ENCODE measurements at regions not wholly inside any gene's neighbourhood (a gene's known extent, or its start where the extent isn't known, plus 50 kb on each side); places are given as distances from the start of the nearest gene placed in this dataset.

- TF ChIP-seq EP300 (IDR thresholded peaks at IDR 0.05) = no peak
- TF ChIP-seq, protein P1, sequence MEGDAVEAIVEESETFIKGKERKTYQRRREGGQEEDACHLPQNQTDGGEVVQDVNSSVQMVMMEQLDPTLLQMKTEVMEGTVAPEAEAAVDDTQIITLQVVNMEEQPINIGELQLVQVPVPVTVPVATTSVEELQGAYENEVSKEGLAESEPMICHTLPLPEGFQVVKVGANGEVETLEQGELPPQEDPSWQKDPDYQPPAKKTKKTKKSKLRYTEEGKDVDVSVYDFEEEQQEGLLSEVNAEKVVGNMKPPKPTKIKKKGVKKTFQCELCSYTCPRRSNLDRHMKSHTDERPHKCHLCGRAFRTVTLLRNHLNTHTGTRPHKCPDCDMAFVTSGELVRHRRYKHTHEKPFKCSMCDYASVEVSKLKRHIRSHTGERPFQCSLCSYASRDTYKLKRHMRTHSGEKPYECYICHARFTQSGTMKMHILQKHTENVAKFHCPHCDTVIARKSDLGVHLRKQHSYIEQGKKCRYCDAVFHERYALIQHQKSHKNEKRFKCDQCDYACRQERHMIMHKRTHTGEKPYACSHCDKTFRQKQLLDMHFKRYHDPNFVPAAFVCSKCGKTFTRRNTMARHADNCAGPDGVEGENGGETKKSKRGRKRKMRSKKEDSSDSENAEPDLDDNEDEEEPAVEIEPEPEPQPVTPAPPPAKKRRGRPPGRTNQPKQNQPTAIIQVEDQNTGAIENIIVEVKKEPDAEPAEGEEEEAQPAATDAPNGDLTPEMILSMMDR (IDR thresholded peaks at IDR 0.05) = no peak
- no peak for TF ChIP-seq POLR2AphosphoS5 (IDR thresholded peaks at IDR 0.05)
- TF ChIP-seq POLR2A (IDR thresholded peaks at IDR 0.05) = no peak
These were observed 307.1 kb downstream of the ANKRD7 start for GRCh38 chr7:118531566-118531965.
